ENCODE measurements at regions not wholly inside any gene's neighbourhood (a gene's known extent, or its start where the extent isn't known, plus 50 kb on each side); places are given as distances from the start of the nearest gene placed in this dataset.
A peak's percentile ranks its signal among the peaks of the same experiment; 100 is the strongest.
"Not testable (repeated sequence)": the region's sequence is repeated elsewhere in the genome, so short reads cannot be mapped to it uniquely, and the experiment has no call there.

DNA sequence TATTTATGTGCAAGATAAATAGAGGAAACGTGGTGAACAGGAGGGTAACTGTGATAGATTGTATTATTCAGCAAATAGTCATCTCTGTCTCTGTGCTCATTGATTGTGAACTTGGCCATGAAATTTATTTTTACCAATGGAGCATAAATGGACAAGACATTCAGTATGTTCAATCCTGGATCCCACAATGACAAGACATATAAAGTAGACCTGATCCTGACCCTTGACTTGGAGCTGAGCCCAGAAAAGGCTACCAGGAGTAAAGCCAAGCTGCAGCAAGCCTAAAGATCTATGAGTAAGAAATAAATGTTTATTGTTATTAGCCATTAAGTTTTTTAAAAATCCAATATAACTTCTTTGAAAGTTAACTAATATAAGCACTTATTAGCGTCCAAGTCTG lies 531.2 kb downstream of the PIK3C3 start:
- DNase-seq, result no peak

DNA sequence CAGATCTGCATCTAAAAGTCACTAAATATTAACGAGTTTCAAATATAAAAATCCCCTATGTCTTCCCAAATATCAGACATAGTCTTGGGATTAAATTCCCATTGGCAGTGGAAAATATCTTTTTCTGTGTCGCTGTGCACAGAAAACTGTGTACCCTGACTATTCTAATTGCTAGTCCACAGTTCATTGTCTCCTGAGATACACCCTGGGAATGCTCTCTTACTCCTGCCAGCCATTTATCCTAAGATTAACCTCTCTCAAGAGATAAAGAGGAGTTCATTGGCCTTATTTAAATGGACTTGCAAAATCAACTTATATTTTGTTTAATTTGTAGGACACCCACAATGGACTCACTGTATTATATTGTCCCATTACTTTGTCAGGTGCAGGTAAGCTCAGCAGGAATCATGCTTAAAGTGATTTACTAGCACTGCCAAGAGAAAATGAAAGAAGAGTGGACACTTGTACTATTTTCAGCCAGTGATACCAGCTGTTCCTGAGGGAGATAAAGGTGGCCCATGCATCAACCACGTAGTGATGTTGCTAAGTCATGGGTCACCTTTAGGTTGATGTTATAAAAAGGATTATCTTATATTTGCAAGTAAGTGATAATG lies 553.8 kb downstream of the PIK3C3 start:
- peak; percentile 47 for DNase-seq

DNA sequence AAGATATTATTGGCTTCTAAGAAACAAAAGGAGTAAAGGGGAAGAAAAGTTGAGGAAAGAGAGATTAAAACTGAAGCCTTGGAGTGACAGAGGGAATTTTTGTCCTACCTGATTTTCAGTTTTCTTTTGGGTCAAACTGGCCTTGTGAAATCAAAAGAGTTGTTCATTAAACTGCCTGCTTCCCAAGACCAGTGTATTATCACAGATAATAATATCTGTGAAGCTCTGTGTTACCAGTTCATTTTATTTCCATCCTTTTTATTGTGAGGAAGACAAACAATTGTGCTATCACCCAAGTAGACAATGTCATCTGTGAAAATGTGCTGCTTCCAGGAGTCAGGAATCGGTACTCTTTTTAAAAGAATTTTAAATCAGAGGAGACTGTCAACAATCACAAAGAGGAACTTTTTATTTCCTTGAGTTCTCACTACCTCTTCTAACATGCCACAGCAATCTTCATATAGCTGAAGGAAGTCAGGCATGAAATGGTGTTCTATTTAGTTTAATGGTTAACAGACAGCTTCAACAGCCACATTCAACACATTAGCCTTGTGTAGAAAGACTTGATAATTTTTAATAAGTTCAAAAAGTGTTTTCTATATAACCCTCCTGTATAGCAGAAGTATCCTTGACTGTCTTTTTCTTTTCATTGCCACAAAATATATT lies 554.8 kb downstream of the PIK3C3 start:
- no peak for DNase-seq

DNA sequence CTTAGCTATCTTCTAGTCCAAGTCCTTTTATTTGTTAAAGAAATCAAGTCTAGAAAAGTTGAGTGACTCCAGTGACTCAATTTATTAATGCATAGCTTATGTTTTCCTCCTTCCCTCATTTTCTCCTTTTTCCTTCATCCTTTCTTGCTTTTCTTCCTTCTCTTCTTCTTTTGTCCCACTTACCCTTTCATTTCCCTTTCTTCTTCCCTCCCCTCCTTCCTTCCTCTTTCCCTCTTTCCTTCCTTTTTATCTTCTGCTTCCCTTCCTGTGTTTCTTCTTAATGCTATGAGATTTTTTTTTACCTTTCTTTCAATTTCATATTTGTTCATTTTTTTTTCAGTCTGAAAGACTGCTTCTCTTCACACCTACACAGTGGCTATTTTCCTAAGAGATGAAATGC lies 555.5 kb downstream of the PIK3C3 start:
- DNase-seq, result no peak

DNA sequence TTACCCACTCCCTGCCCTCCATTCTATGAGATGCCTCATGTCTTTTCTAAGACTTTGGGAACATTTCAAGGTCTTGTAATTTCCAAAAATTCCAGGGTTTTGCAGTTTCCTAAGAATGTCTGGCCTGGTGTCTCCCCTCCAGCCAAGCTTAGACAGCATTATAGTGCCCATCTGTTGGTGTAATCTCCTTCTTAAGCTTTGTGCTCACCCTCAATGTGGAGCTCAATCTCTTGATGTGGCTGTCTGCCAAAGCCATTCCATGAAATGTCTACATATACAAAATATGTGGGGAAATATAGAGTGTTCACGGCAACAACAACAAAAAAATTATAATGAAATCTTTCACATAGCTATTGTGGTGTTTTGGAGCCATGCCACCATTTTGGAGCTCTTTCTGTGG lies 558.4 kb downstream of the PIK3C3 start:
- no peak for DNase-seq

DNA sequence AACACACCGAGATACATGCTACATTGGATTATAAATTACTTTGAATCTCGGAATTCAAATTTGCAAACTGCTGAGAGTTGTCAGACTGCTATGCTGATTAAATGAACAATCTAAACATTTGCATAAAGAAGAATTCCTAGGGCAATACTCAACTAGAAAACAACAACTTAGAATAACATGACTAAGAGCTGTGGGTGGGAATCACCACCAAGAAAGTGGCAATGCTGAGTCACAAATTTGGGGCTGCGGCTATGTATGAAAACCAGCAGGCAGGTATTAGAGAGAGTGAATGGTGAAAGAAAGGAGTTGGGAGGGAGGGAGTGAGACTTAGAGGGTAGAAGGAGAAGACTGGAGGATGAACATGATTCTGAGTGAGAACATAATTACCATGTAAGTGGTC lies 559.5 kb downstream of the PIK3C3 start:
- DNase-seq, result no peak

DNA sequence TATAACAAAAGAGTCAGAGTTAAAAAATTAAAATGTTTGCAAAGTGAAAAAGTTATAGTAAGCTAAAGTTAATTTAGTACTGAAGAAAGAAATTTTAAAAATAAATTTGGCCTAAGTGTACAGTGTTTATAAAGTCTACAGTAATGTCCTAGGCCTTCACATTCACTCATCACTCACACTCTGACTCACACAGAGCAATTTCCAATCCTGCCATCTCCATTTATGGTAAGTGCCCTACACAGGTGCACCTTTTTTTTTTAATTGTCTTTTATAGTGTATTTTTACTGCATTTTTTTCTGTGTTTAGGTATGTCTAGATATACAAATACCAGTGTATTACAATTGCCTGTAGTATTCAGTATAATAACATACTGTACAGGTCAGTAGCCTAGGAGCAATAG lies 562.9 kb downstream of the PIK3C3 start:
- no peak for DNase-seq

DNA sequence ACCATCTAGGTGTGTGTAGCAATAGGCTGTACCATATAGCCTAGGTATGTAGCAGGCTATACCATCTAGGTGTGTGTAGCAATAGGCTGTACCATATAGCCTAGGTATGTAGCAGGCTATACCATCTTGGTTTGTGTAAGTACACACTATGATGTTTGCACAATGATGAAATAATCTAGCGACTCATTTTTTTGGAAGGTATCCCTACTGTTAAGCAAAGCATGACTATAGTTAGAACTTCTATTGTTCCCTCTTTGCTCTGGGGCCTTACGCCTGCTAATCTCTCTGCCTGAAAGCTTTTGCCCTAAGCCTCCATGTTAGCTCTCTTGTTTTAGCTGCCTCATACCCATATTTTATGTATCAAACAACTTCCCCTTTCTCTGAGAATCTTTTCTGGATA lies 563.3 kb downstream of the PIK3C3 start:
- not testable (repeated sequence) for DNase-seq

DNA sequence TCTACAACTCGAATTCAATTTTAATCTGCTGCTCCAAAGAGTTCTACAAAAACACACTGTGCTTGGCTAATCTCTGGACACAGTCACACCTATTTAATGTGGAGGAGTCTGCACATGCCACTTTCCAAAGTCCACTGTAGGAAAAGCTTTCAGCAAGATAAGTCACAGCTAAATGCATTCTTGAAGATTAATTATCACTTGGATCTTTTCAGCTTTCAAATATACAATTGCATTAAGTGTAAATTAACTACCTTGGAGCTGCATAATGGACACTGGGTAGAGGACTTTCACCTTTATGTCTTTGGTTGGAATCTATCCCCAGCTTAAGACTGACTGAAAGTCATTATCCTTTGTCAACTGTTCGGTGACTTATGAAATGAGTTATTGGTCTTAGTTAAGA lies 565.1 kb downstream of the PIK3C3 start:
- no peak for DNase-seq

DNA sequence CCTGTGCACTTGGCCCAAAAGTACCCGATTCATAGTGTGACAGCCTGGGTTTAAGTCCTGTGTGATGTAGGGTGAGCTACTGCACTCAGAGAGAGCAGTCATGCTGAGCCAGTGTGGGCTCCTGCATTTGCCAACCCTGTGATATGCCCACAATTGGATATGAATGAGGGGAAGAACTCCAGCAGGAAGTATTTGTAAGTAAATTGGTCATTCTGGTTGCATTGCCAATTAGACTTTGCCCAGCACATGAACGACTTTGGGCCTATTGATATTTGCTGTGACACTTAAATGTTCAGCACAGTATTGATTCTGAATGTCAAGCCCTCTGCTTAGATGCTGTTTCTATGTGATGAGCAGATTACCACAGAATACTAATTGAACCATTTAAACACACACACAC lies 570.9 kb downstream of the PIK3C3 start:
- DNase-seq, result no peak

DNA sequence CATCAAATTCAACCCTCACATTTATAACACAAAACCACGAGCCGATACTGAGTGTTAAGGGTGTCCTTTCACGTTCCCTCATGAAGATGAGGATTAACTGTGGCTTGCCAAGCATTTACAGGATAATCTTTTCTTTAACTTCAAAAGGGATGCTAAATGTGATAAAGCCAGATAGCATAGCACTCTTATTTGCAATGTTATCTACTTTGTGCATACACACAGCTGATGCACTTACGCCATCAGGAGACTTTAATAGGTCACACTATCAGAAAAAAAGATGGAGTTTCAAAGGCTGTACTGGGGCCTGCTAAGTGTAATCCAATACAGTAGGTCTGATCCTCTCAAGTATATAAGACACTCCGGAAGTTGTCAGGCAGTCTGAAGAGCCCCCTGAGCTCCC lies 572.7 kb downstream of the PIK3C3 start:
- DNase-seq, result no peak

DNA sequence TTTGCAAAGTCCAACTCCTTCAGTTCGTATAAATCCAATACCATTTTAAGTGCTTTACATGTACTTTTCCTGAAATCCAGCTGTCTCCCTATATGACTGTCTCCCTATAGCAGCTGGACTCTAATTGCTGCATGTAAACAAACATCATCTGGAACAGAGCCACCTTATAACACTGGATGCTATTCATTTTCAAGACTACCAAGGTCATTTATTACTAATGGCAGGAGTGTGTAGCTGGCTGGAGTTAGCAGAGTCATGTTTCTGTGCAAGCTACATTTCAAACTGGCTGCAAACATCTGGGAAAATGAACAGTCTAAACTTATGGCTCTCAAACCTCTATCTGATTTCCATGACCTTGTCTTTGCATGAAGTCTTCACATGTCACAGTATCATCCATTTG lies 575.2 kb downstream of the PIK3C3 start:
- peak; percentile 25 for DNase-seq

DNA sequence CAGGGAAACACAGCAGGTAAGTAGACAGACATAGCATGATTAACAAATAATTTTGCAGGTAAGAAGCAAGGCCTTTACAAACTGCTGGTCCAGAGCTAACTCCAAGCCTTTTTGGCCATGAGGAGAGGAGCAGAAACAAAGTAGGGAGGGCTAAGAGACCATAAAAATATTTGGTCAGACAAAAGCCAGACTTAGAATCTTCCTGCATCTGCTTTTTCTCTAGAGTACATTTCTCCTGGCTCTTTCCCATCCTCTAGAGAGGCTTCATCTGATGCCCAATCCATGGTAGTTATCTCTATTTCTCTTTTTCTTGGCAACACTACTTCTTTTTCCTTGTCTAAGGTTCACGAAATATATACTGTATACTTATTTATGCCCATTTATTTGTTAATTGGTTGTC lies 577.1 kb downstream of the PIK3C3 start:
- no peak for DNase-seq

DNA sequence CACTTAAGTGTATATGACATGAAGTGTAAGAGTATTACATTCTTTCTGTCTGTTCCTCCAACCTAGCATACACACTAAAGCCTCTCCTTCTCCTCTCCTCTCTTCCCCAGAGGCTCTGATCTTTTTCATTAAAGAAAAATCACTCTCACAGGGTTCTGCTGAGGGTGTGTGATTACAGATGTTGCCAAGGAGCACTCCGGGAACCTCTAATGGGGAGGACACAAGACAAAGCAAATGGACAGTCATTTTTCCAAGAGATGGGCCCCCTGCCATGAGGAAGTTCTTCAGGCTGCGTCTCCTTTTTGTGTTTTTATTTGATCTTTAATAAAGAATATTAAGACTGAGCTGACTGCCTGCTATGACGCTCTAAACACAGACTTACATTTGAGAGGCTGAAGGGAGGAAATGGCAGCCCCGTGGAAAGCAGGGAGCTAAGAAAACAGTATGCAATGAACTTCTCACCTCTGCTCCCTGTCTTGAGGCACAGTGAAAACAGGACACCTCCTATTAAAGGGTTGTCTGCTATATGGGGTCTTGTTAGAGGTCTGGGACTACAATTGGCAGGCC lies 578.1 kb downstream of the PIK3C3 start:
- peak; percentile 38 for DNase-seq

DNA sequence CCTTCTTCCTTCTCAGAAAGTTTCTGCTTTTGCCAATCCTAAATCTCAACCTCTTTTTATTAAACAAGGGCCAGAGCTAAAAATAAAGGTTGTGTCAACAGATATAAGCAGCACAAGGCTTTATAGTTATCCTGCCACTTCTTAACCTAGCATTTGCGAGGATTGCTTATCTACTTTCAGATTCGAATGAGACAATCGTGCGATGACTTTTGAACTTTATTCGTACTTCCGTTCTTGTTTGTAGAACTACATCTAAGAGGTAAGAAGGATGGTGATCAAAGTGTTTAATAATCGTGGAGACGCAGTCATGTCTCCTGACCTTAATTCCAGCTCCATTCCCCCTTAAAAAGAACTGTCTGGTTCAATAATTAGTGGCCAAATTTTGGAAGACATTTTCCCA lies 578.6 kb downstream of the PIK3C3 start:
- no peak for DNase-seq

DNA sequence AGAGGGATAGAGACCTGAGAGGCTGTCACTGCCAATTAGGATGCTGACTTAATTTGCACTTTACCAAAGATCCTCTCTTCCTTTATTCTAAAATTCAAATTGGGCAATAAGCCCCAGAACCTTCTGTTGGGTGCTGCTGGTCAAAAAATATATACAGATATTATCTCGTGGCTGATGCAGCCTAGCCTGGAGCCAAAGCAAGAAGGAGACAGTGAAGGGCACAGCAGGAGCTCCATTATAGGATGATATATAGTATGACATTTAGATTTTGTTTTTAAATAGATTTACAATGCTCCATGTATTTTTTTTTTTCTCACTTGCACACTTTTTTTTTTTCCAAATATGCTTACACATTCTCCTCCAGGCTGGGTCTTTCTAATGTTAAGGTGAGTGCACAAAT lies 579.3 kb downstream of the PIK3C3 start:
- peak; percentile 30 for DNase-seq

DNA sequence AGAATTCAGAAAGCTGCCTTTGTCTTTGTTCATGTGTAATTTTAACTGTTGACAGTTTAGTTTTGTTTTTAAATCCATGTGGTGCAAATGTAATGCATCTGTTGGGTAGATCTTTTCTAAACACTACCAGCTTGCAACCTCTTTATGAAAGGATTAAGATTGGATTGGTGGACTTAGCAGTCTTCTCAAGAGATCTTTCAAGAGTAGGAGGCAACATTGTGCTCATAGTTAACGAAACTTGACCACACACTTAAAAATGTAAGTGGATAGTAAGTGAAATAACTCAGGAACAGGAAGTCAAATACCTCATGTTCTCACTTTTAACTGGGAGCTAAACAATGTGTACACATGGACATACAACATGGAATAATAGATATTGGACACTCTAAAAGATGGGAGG lies 579.0 kb downstream of the RIT2 start:
- DNase-seq, result no peak

DNA sequence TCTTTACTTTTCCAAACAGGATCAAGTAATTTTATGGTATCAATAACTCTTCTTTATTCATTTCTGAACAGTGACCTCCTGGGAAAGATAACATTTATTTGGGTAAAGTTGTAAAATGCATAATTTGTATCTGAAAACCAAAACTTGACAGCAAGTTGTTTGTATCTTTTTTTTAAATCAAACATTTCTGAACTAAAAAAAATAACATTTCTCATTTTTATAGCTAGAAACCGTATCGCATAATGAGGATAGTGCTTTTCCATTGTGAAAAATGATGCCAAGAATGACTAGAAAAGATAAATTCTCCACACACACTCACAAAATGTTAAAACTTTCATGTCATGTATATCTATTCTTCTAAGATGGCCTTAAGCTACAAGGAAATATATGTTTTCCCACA lies 578.2 kb downstream of the RIT2 start:
- DNase-seq, result no peak

DNA sequence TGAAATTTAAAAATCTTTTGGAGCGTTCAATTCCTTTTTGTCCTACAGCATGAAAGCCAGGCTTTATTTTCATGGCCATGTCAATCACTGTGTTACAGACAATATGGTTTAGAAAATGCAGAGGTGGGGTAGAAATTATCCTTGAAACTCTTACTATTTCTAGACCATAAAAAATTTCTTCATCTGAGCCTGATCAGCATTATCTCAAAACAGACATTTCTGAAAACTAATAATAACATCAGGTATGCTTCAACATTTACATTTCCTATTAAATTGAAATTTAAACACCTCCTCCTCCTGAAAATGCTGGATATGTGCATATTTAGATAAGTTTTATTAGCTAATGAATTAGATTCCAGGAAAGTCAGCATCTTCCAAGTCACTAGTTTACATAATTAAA lies 570.6 kb downstream of the RIT2 start:
- no peak for DNase-seq

DNA sequence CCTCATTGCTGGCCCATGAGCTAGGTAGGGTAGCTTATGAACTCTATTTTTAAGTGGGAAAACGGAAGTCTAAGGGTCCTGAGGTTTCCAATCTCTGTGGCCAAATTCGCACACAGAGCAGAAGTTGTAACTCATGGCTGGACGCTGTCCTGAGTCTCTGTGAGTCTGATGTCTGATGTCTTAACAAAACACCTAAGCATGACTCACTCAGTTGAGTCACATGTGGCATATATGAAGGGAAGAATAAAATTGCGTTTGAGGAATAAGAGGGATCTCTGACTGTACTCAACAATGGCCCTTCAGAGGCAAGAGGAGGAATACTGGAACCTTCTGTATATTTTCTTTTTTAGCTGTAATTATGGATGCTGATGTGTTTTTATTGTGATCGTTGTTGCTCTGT lies 569.7 kb downstream of the RIT2 start:
- no peak for DNase-seq

DNA sequence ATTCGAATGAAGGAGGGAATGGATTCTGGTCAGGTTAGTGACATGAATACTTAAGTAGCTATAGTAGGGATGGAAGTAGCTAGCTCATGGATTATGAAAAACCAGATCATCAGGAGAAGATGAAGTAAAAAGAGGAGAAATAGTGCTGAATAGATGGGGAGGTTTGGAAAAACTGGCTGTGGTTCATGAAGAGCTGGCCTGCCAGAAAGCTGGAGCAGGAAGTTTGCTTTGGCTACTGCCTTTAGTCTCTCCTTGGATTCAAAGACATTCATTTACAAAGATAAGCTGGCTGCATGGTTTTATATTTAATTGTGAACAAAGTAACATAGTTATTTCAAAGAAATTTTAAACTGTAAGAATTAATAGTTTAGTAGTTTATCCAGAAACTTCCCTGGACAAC lies 567.0 kb downstream of the RIT2 start:
- DNase-seq, result no peak

DNA sequence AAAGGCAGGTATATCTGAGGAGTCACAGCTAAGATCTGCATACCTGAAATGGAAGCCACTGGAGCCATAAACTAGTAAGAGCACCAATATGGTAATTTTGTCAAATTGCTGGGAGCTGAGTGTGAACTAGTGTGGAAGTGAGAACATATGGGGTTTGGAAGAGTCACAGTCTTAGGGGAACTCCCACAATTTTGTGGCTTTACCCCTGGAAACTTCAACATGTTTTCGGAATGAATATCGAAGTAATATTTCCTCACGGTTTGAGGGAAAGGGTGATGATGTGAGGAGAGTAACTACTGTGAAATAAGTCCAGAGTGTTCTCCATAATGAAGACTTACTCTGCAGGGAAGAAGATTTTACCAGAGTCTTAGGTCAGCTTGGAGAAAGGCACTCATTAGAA lies 565.9 kb downstream of the RIT2 start:
- DNase-seq, result no peak

DNA sequence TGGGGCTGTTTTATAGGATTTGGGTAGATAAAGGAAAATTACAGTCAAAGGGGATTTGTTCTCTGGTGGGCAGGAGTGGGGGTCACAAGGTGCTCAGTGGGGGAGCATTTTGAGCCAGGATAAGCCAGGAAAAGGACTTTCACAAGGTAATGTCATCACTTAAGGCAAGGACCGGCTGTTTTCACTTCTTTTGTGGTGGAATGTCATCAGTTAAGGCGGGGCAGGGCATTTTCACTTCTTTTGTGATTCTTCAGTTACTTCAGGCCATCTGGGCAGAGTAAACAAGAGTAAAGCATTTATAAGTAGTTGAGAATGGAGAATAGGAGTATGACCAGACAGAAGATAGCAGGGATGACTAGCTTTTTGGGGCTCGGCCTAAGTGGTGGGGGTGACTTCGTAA lies 562.9 kb downstream of the RIT2 start:
- not testable (repeated sequence) for DNase-seq

DNA sequence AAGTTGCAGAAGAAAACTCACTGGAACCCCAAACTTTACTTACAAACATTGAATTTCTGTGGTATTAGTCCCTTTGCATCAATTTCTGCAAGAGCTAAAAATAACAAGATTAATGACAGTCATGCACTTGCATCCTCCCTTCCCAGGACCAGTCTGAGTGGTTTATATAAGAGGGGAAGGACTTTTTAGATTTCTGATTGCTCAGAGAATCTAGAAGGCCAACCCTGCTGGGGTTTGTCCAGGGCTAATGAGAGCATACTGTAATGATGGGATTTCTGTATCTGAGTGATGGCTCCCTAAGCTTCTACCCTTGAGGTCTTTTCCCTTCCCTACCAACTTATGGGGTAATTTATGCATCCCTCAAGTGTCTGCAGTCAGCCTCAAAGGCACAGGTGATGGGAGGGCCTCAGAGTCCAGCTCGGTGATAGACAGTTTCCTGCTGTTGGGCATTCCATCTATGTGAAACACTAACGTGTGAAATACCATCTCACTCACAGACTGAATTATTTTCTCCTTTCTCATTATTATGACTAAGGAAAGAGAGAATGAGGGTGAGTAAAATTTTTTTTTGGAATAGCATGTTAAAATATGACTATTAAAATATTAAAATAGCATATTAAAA lies 556.3 kb downstream of the RIT2 start:
- no peak for DNase-seq

DNA sequence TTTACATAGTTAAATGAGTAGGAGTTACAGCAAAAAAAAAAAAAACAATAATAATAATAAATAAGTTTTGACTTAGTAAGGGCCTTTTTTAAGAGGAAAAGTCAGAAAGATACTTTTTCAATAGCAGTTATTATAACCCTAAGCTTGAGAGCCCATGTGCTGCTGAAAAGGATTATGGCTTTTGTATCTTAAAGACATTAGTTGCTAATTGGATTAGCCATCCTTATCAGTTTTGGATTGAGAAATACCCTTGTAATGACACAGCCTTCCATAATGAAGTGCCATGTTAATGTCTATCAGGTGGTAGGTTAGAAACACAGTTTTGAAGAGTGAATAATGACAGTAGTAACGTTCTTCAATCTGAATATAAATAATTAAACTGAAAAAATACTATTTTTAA lies 554.0 kb downstream of the RIT2 start:
- no peak for DNase-seq
